ENCODE measurements at regions not wholly inside any gene's neighbourhood (a gene's known extent, or its start where the extent isn't known, plus 50 kb on each side); places are given as distances from the start of the nearest gene placed in this dataset.

- no peak for TF ChIP-seq CTCF (conservative IDR thresholded peaks at IDR 0.05; ENCODE audit: low read depth, low read length)
- no peak overlapping the region for H3K4me3 ChIP-seq (ENCODE audit: low read depth, low read length)
- no peak for DNase-seq (ENCODE audit: low read depth)
Measured at GRCh38 chr4:12293906-12294525, 865.3 kb upstream of the HS3ST1 start.

- no peak for DNase-seq (ENCODE audit: low read depth)
- no peak overlapping the region for H3K4me3 ChIP-seq (ENCODE audit: low read depth, low read length)
- no peak for TF ChIP-seq CTCF (conservative IDR thresholded peaks at IDR 0.05; ENCODE audit: low read depth, low read length)
Measured at GRCh38 chr4:12286351-12286750, 857.7 kb upstream of the HS3ST1 start.

GRCh38 chr4:12270546-12270945 lies 841.9 kb upstream of the HS3ST1 start:
- no peak for DNase-seq (ENCODE audit: low read depth)
- no peak for TF ChIP-seq CTCF (conservative IDR thresholded peaks at IDR 0.05; ENCODE audit: low read depth, low read length)
- no peak overlapping the region for H3K4me3 ChIP-seq (ENCODE audit: low read depth, low read length)

GRCh38 chr4:12265554-12265953 lies 836.9 kb upstream of the HS3ST1 start:
- no peak overlapping the region for H3K4me3 ChIP-seq (ENCODE audit: low read depth, low read length)
- no peak for TF ChIP-seq CTCF (conservative IDR thresholded peaks at IDR 0.05; ENCODE audit: low read depth, low read length)
- DNase-seq (ENCODE audit: low read depth): no peak

- H3K4me3 ChIP-seq (ENCODE audit: low read depth, low read length): no peak overlapping the region
- TF ChIP-seq CTCF (conservative IDR thresholded peaks at IDR 0.05; ENCODE audit: low read depth, low read length): no peak
- DNase-seq (ENCODE audit: low read depth): no peak
Measured at GRCh38 chr4:12260453-12260852, 831.8 kb upstream of the HS3ST1 start.

GRCh38 chr4:12244973-12245372 lies 816.3 kb upstream of the HS3ST1 start:
- no peak overlapping the region for H3K4me3 ChIP-seq (ENCODE audit: low read depth, low read length)
- no peak for TF ChIP-seq CTCF (conservative IDR thresholded peaks at IDR 0.05; ENCODE audit: low read depth, low read length)
- no peak for DNase-seq (ENCODE audit: low read depth)

GRCh38 chr4:12242354-12242753 lies 813.7 kb upstream of the HS3ST1 start:
- no peak overlapping the region for H3K4me3 ChIP-seq (ENCODE audit: low read depth, low read length)
- DNase-seq (ENCODE audit: low read depth): no peak
- TF ChIP-seq CTCF (conservative IDR thresholded peaks at IDR 0.05; ENCODE audit: low read depth, low read length): no peak

Data from epithelial cell of proximal tubule (primary cell).